Tibial nerve (tissue), 4 donors: ENCODE measurements at regions not wholly inside any gene's neighbourhood (a gene's known extent, or its start where the extent isn't known, plus 50 kb on each side); places are given as distances from the start of the nearest gene placed in this dataset.

Experiments
- EP300 ChIP-seq, 2 donors: sonication (generic); formaldehyde crosslinking; IDR thresholded peaks; one replicate each; pipeline ENCODE4 v1.6.1; 2017; ENCODE audit warnings: antibody characterized with exemption in 2 of 2, mild to moderate bottlenecking in 1 of 2
- POLR2A ChIP-seq, 2 donors: fragments of 450-650 bp; IDR thresholded peaks; one replicate each; pipeline ENCODE4 v1.6.1; 2017; ENCODE audit warnings: antibody characterized with exemption in 2 of 2, mild to moderate bottlenecking in 2 of 2, moderate library complexity in 2 of 2
- TF ChIP-seq, protein P1 (sequence below), 5 experiments: fragments of 200-600 bp in 3 of 5; fragments of 450-650 bp in 2 of 5; sonication (generic) in 3 of 5; IDR thresholded peaks; one replicate each; pipeline ENCODE4 v1.5.1; 2016 to 2019; ENCODE audit warnings: antibody characterized with exemption in 5 of 5, mild to moderate bottlenecking in 3 of 5, moderate library complexity in 2 of 5

DNA sequence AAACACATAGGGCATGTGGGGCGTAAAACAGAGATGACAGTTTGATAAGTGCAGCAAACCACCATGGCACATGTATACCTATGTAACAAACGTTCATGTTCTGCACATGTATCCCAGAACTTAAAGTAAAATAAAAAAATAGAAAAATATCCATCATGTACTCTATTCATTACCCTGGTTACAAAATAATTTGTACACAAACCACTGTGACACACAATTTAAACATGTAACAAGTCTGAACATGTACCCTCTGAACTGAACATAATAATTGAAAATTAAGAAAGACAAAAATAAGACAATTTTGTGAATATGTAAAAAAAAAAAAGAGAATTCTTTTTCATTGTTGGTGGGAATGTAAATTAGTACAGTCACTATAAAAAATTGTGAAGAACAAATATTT, 379.2 kb downstream of the KDM5D start:
- TF ChIP-seq, protein P1, sequence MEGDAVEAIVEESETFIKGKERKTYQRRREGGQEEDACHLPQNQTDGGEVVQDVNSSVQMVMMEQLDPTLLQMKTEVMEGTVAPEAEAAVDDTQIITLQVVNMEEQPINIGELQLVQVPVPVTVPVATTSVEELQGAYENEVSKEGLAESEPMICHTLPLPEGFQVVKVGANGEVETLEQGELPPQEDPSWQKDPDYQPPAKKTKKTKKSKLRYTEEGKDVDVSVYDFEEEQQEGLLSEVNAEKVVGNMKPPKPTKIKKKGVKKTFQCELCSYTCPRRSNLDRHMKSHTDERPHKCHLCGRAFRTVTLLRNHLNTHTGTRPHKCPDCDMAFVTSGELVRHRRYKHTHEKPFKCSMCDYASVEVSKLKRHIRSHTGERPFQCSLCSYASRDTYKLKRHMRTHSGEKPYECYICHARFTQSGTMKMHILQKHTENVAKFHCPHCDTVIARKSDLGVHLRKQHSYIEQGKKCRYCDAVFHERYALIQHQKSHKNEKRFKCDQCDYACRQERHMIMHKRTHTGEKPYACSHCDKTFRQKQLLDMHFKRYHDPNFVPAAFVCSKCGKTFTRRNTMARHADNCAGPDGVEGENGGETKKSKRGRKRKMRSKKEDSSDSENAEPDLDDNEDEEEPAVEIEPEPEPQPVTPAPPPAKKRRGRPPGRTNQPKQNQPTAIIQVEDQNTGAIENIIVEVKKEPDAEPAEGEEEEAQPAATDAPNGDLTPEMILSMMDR (IDR thresholded peaks at IDR 0.05), result no peak
- TF ChIP-seq POLR2A (IDR thresholded peaks at IDR 0.05) (no peak), EP300 (IDR thresholded peaks at IDR 0.05) (no peak)
